WI38 (cell line): ENCODE measurements at regions not wholly inside any gene's neighbourhood (a gene's known extent, or its start where the extent isn't known, plus 50 kb on each side); places are given as distances from the start of the nearest gene placed in this dataset.
"Not testable (repeated sequence)": the region's sequence is repeated elsewhere in the genome, so short reads cannot be mapped to it uniquely, and the experiment has no call there.

Experiments used
- H3K4me3 ChIP-seq: 2 replicates; pipeline ENCODE4 v1.5.1; 2011; ENCODE audit warnings: low read depth, mild to moderate bottlenecking, control low read depth, low read length
- TF ChIP-seq, protein P1 (sequence below): IDR thresholded peaks from 2 replicates; pipeline ENCODE4 v1.5.1; 2012; ENCODE audit warnings: low read depth, mild to moderate bottlenecking, control low read depth, low read length

DNA sequence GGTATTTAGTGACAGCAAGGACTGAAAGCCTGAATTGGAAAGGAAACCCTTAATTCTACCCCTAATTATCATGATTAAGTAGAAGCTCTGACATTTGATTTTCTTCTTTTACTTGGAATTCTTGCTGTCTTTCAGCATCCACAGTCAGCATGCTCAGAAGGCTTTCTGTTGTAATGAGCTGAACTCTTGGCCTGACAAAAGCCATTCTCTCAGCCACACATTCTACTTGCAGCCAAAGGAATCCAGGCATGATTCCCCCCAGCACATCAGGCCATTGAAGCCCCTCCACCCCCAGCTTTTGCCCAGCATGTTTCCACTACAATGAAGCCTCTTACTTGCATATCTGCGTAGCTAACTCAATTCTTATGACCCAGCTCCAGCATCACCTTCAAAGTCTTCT is 94.3 kb upstream of the FRMD4A start:
- TF ChIP-seq, protein P1, sequence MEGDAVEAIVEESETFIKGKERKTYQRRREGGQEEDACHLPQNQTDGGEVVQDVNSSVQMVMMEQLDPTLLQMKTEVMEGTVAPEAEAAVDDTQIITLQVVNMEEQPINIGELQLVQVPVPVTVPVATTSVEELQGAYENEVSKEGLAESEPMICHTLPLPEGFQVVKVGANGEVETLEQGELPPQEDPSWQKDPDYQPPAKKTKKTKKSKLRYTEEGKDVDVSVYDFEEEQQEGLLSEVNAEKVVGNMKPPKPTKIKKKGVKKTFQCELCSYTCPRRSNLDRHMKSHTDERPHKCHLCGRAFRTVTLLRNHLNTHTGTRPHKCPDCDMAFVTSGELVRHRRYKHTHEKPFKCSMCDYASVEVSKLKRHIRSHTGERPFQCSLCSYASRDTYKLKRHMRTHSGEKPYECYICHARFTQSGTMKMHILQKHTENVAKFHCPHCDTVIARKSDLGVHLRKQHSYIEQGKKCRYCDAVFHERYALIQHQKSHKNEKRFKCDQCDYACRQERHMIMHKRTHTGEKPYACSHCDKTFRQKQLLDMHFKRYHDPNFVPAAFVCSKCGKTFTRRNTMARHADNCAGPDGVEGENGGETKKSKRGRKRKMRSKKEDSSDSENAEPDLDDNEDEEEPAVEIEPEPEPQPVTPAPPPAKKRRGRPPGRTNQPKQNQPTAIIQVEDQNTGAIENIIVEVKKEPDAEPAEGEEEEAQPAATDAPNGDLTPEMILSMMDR: no peak
- H3K4me3 ChIP-seq: no peak overlapping the region

DNA sequence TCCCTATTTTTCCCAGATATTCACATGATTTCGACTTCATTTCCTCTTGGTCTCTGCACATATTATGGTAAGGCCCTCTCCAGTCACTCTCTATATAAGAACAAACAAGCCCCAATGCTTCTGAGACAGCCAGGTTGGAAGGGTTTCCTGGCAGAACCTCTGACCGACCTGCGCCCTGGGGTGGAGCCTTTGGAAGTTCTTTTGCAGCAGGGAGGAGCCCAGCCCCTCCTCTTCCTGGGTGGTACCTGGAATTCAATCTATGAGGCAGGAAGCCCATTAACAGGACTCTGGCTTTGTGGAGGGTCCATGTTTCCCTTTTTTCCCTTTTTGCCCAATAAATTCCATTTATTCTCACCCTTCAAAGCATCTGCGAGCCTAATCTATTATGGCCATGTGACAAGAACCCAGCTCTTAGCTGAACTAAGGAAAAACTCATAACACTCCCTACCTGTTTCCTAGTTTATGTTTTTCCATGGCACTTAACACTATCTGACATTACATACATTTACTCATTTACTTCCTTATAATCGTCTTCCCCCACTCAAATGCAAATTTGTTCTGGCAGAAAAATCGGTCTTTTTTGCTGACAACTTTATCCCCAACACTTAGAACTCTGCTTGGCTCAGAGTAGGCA is 92.5 kb upstream of the FRMD4A start:
- no peak overlapping the region for H3K4me3 ChIP-seq
- TF ChIP-seq, protein P1: no peak

DNA sequence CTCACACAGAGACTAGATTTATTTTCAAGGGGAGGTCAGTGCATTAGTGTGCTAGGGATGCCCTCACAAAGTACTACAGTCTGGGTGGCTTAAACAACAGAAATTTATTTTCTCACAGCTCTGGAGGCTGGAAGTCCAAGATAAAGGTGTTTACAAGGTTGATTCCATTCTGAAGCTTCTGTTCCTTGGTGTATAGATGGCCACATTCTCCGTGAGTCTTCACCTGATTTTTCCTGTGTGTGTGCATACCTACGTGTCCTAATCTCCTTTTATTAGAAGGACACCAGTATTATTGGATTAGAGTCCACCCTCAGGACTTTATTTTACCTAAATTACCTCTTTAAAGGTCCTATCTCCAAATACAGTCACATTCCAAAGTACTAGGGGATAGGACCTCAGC is 91.7 kb upstream of the FRMD4A start:
- TF ChIP-seq, protein P1: no peak
- no peak overlapping the region for H3K4me3 ChIP-seq

DNA sequence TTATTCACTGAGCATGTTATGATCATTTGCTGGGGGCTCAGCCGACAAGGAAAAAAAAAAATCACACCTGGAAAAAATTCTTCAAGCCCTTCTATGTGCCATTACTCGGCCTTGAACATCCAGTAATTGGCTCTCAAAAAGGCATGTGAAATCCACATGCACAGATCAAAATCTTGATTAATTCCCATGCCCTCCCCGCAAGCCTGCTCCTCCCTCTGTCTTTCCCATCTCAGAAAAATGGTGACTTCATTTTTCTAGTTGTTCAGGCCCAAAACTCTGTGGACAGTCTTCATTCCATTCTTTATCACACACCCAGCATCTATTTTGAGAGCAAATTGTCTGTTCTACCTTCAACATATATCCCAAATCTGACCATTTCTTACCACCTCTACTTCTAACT is 91.2 kb upstream of the FRMD4A start:
- TF ChIP-seq, protein P1: no peak
- no peak overlapping the region for H3K4me3 ChIP-seq

DNA sequence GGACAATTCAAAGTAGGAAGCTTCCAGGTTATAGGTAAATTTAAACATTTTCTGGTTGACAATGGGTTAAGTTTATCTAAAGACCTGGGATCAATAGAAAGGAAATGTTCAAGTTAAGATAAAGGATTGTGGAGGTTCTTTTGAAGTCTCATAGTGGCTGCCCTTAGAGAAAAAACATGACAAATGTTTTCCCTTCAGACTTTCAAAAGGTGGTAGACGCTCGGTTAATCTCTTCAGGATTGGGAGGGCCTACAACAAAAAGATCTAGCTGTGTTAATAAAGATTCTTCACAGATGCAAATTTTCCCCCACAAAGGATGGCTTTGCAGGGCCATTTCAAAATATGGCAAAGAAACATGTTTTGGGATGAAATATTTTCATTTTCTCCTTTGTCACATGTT is 86.6 kb upstream of the FRMD4A start:
- not testable (repeated sequence) for H3K4me3 ChIP-seq

DNA sequence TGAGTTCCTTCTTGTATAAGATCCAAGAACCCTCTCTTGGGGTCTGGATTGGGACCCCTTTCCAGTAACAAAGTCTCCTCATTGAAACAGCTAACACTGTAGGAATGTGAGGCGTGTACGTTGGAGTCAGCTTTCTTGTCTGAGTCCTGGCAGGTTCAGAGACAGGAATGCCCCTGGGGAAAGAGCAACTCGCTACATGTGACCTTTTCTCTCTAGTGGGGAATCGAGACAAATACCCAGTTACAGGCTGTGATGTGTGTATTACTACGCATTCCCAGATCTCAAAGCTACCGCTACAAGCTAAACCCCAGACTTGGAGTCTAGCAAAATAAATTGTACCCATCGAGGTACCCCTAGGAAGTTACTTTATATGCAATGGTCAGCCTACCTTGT is 85.6 kb upstream of the FRMD4A start:
- TF ChIP-seq, protein P1: no peak
- H3K4me3 ChIP-seq: no peak overlapping the region

DNA sequence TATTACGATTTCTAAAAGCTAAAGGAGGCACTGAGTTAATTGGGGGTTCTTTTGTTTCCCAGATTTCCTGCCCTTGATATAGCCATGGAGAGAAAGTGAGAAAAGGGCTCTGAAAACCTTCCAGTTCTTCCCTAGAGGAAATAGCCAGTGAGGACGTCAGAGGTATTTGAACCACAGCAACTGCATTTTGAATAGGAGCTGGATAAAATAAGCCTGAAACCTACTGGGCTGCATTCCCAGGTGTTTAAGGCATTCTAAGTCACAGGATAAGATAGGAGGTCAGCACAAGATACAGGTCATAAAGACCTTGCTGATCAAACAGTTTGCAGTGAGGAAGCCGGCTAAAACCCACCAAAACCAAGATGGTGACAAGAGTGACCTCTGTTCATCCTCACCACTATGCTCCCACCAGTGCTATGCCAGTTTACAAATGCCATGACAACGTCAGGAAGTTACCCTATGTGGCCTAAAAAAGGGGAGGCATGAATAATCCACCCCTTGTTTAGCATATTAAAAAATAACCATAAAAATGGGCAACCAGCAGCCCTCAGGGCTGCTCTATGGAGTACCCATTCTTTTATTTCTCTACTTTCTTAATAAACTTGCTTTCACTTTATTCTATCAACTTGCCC is 85.1 kb upstream of the FRMD4A start:
- TF ChIP-seq, protein P1: no peak
- H3K4me3 ChIP-seq: no peak overlapping the region

DNA sequence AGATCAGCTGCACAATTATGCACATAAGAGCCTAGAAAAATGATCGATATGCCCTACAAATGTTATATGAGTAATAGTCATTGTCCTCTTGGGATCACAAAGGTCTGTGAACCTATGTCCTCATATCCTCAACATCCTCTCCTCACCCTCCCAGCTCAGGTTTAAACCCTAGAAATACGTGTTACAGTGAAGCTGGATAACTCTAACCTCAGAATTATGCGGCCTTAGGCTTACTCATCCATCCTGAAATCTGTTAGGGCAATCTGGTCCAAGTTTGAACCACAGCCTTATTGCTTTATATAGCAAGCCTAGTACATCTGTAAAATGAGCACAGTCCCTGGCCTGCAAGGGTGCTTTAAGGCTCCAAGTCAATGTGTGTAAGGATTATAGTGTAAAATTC is 84.2 kb upstream of the FRMD4A start:
- TF ChIP-seq, protein P1: no peak
- H3K4me3 ChIP-seq: no peak overlapping the region
